Inflammatory macrophage treated with lipopolysaccharide for 1 hour (primary cell): ENCODE measurements at regions not wholly inside any gene's neighbourhood (a gene's known extent, or its start where the extent isn't known, plus 50 kb on each side); places are given as distances from the start of the nearest gene placed in this dataset.
"Not testable (repeated sequence)": the region's sequence is repeated elsewhere in the genome, so short reads cannot be mapped to it uniquely, and the experiment has no call there.

Experiments used
- DNase-seq, 2 donors: peaks; one replicate each; pipeline ENCODE4 v3.0.0-alpha.2; 2020 to 2022

DNA sequence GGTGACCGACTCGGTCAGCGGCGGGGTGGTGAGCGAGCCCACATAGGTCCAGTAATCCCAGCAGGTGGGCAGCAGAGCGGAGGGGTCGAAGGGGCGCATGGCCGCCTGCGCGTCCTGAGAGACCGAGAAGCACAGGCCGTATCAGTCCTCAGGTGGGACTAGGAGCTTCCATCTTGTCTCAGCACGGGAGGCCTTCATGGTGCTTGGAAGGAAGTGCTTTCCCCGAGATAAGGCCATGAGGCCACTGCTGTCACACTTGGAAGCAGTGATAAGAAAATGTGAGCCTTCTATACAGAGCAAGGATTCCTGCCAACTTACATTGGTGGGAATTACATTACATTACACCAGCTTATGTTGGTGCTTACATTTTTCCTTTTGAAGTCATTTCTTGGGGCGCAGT, 62.6 kb upstream of the METTL9 start:
- not testable (repeated sequence) for DNase-seq

DNA sequence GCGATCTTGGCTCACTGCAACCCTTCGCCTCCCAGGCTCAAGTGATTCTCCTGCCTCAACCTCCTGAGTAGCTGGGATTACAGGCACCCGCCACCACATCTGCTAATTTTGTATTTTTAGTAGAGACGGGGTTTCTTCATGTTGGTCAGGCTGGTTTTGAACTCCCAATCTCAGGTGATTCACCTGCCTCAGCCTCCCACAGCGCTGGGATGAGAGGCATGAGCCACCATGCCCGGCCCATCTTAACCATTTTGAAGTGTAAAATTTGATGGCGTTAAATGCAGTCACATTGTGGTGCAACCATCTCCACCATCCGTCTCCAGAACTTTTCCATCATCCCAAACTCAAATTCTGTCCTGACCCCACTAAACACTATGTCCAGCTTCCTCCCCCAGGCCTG, 61.8 kb upstream of the METTL9 start:
- DNase-seq, result not testable (repeated sequence)

DNA sequence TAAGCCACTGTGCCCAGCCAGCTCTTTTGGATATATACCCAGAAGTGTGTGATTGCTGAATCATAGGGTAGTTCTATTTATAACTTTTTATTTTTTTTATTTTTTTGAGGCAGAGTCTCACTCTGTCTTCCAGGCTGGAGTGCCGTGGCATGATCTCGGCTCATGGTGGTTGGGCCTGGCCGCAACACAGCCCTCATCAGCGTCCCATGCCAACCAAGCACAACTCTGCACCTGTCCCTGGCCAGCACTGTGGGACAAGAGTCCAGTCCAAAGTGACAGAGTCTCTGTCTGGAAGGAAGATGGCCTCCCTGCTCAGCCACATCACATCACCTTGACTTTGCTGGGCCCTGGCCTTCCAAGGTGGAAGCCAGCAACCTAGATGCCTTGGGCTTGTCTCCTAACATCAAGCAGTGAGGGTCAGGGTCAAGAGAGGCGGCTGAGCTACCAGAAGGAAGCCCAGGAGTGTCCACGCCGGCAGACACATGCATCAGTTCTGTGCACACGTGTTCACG, 60.2 kb upstream of the METTL9 start:
- DNase-seq, result not testable (repeated sequence)

DNA sequence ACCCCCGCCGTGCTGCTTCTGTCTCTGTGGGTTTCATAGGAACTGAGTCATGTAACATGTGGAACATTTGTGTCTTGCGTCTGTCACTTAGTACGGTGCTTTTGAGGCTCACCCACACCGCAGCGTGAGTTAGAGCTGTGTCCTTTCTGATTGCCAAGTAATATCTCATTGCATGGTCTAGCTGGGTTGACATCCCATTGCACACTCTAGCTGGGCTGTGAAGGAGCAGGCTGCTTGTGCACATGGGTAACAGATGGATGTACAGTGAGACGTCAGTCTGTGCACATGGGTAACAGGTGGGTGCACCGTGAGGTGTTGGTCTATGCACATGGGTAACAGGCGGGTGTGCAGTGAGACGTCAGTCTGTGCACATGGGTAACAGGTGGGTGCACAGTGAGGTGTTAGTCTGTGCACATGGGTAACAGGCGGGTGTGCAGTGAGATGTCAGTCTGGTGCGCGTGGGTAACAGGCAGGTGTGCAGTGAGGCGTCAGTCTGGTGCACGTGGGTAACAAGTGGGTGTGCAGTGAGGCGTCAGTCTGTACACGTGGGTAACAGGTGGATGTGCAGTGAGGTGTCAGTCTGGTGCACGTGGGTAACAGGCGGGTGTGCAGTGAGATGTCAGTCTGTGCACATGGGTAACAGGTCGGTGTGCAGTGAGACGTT, 58.5 kb upstream of the METTL9 start:
- DNase-seq, result peak; percentile 42 to 74

DNA sequence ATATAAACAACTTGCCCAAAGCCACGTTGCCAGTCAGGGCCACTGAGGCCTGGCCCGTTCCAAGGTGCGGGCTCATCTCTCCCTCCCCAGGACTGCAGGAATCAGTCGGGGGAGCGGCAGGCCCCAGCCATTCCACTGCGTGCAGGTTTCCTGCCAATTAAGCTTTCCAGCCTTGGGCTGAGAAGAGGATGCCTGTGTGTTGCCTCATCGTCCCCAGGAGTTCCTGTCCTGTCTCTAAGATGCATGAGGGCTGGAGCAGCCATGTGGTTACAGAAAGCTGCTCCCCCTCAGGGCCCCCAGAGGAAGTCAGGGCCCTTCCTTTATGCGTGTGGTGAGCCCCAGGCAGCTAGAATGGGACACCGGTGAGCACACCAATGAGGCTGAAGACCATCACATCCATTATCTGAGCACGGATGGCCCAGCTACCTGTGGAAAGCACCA, 57.7 kb upstream of the METTL9 start:
- DNase-seq, result not testable (repeated sequence)

DNA sequence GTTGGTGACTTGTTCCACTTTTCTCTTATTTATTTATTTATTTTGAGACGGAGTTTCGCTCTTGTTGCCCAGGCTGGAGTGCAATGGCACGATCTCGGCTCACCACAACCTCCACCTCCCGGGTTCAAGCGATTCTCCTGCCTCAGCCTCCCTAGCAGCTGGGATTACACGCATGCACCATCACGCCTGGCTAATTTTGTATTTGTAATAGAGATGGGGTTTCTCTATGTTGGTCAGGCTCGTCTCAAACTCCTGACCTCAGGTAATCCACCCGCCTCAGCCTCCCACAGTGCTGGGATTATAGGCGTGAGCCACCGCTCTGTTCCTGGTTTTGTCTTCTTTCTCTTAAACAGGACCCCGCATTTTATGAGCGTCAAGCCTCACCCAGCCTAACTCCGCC, 57.3 kb upstream of the METTL9 start:
- not testable (repeated sequence) for DNase-seq

DNA sequence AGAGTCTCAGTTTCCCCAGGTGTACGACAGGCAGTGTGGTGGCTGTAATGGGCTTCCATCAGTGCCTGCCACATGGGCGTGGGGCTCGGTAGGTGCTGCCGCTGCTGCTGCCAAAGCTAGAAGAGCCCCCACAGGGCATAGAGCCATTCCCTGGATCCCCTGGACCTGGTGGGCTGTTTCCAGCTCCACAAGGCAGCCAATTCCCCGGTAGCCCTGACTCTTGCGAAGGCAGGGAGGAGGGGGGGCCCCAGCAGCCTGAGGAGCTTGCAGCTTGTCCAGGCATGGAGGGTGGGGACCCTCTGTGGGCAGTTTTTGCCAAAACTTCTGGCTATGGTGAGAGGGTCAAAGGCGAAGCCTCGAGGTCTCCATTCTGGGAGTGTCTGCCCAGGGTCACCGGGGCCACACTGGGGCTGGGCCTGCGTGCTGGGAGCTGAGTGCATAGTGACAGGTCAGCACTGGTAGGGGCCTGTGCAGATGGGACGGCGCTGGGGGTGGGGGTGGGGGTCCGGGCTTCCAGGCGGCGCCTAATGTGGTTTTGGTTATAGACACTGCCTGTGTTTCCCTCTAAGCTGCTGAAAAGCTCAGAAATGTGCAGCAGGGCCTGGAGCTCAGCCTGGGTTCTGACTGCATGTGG, 56.8 kb upstream of the METTL9 start:
- DNase-seq, result not testable (repeated sequence)

DNA sequence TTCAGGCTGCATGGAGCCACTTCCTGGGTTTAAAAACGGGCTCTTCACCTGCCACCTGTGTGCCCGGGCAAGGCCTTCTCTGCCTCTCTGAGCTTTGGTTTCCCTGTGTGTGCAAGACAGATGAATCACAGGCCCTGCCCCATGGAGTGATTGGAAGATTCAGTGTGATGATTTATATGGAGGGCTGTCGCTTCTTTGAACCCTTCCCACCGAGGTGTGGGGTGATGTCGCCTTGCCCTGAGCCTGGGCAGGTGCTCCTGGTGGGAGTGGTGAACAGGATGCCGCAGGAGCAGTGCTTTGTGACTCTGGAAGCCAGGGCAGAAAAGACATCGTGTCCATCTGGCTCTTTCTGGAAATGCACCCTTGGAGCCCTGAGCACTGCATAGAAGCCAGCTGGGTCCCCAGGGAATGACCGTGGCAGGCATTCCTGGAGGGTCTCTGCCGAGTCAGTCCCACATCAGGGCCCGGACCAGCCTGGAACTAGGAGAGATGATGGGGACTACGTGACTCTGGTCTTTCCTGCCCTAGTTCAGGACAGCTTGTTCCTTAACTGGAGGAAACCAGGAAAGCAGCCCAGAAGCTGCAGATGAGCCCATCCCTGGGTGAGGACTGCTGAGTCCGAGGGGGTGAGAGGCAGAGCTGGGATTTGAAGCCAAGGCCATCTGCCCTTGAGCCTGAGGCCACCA, 56.1 kb upstream of the METTL9 start:
- not testable (repeated sequence) for DNase-seq

DNA sequence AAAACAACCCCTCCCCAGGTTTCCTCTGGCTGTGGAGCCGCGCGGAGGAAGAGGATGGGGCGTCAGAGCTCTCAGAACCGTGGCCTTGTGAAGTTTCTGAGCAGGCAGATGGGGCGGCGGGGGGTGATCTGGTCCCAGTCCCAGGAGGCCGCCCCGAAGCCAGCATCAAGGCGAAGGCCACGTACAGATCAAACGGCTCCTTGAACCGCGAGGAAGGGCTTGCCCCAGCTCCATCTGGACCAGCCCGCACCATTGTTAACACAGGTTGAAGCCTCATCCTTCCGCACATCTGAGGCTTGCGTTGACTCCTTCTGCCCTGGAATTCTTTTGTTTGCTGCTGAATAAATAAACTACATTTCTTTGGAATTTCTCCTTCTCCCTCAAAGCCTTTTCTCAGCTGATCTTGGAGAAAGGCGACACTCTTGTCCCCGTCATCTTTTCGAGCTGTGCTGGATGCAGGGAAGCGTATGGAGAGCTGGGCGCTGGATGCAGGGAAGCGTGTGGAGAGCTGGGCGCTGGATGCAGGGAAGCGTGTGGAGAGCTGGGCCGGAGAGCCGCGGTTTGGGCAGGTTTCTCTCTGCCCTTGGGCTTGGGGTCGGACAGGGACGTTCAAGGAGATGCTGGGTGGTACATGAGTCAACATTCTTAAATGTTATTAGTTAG, 53.6 kb upstream of the METTL9 start:
- not testable (repeated sequence) for DNase-seq

DNA sequence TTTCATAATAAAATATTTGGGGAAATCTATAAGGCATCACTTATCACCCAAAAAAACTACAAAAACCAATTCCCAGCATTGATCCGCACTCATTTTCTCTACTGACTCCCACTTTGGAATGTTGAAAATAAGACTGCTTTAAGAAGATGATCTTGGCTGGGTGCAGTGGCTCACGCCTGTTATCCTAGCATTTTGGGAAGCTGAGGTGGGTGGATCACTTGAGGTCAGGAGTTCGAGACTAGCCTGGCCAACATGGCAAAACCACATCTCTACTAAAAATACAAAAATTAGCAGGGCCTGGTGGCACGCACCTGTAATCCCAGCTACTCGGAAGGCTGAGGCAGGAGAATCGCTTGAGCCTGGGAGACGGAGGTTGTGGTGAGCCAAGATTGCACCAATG, 50.0 kb upstream of the METTL9 start:
- not testable (repeated sequence) for DNase-seq
